HEK293T (cell line): ENCODE measurements at regions not wholly inside any gene's neighbourhood (a gene's known extent, or its start where the extent isn't known, plus 50 kb on each side); places are given as distances from the start of the nearest gene placed in this dataset.

Experiments
- CTCF ChIA-PET: fragments of 350-600 bp; formaldehyde crosslinking; extraction: SDS; loops from one replicate; lab custom pipeline; 2021; ENCODE audit warnings: antibody characterized with exemption, inconsistent platforms; lab: Yijun Ruan, JAX
- POLR2A ChIA-PET: fragments of 350-600 bp; formaldehyde crosslinking; extraction: SDS; loops from one replicate; lab custom pipeline; 2020; ENCODE audit warnings: antibody characterized with exemption, inconsistent platforms; lab: Yijun Ruan, JAX
- DNase-seq: peaks from one replicate; pipeline ENCODE4 v3.0.0; 2012; ENCODE audit warnings: mixed read lengths; ENCODE audit errors: extremely low spot score
- ARNT ChIP-seq: fragments of 450-650 bp; IDR thresholded peaks from 2 replicates; pipeline ENCODE4 v1.6.1; 2017; ENCODE audit warnings: mild to moderate bottlenecking
- BHLHE40 ChIP-seq: fragments of 450-650 bp; IDR thresholded peaks from 2 replicates; pipeline ENCODE4 v1.6.1; 2016; ENCODE audit warnings: mild to moderate bottlenecking, moderate library complexity, borderline replicate concordance
- CTBP1 ChIP-seq: fragments of 450-650 bp; IDR thresholded peaks from 2 replicates; pipeline ENCODE4 v1.6.1; 2016; ENCODE audit warnings: borderline replicate concordance
- ELF4 ChIP-seq: fragments of 450-650 bp; IDR thresholded peaks from 2 replicates; pipeline ENCODE4 v1.6.1; 2017; ENCODE audit warnings: antibody characterized with exemption
- FOXA1 ChIP-seq: fragments of 450-650 bp; IDR thresholded peaks from 2 replicates; pipeline ENCODE4 v1.6.1; 2016; ENCODE audit warnings: mild to moderate bottlenecking
- FOXK2 ChIP-seq: fragments of 450-650 bp; IDR thresholded peaks from 2 replicates; pipeline ENCODE4 v1.6.1; 2016; ENCODE audit warnings: mild to moderate bottlenecking
- FOXM1 ChIP-seq: fragments of 450-650 bp; IDR thresholded peaks from 2 replicates; pipeline ENCODE4 v1.6.1; 2017; ENCODE audit warnings: mild to moderate bottlenecking, borderline replicate concordance
- HDGF ChIP-seq: fragments of 450-650 bp; IDR thresholded peaks from 2 replicates; pipeline ENCODE4 v1.6.1; 2017; ENCODE audit warnings: antibody characterized with exemption, borderline replicate concordance
- L3MBTL2 ChIP-seq: fragments of 450-650 bp; conservative IDR thresholded peaks from 2 replicates; pipeline ENCODE4 v1.6.1; 2016; ENCODE audit warnings: mild to moderate bottlenecking
- LEF1 ChIP-seq: fragments of 450-650 bp; IDR thresholded peaks from 2 replicates; pipeline ENCODE4 v1.6.1; 2017; ENCODE audit warnings: mild to moderate bottlenecking, borderline replicate concordance
- NFRKB ChIP-seq: fragments of 450-650 bp; IDR thresholded peaks from 2 replicates; pipeline ENCODE4 v1.6.1; 2016; ENCODE audit warnings: mild to moderate bottlenecking, moderate library complexity
- PKNOX1 ChIP-seq: fragments of 450-650 bp; IDR thresholded peaks from 2 replicates; pipeline ENCODE4 v1.6.1; 2016
- SP1 ChIP-seq: fragments of 450-650 bp; IDR thresholded peaks from 2 replicates; pipeline ENCODE4 v1.6.1; 2017
- SUZ12 ChIP-seq: fragments of 450-650 bp; IDR thresholded peaks from 2 replicates; pipeline ENCODE4 v1.6.1; 2016; ENCODE audit warnings: mild to moderate bottlenecking
- TARDBP ChIP-seq: fragments of 450-650 bp; IDR thresholded peaks from 2 replicates; pipeline ENCODE4 v1.6.1; 2016
- ZNF384 ChIP-seq: fragments of 450-650 bp; IDR thresholded peaks from 2 replicates; pipeline ENCODE4 v1.6.1; 2016

DNA sequence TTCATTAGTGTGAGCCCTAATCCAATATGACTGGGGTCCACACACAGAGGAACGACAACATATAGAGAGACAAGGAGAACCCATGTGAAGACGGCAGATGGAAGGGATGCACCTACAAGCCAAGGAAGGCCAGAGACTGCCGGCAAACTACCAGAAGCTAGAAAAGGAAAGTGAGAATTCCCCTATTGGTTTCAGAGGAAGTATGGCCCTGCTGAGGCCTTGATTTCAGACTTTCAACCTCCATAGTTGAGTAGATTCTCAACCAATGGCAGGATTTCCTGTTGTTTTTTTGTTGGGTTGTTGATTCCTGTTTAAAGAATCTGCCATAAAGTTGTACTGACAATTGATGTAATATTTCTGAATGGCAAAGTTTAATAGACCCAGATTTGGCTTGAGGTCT, 241.5 kb downstream of the SATB2 start:
- POLR2A ChIA-PET = no interaction called here
- CTCF ChIA-PET = no interaction called here
- DNase-seq = no peak
- no peak for TF ChIP-seq FOXK2

GRCh38 chr2:199207011-199207410, 250.7 kb downstream of the SATB2 start:
- TF ChIP-seq NFRKB (no peak), L3MBTL2 (no peak), ELF4 (no peak), SP1 (no peak)
- POLR2A ChIA-PET = no interaction called here
- CTCF ChIA-PET = no interaction called here
- no peak for DNase-seq

GRCh38 chr2:199206536-199206935, 251.2 kb downstream of the SATB2 start:
- TF ChIP-seq ELF4 (no peak), TARDBP (no peak), NFRKB (no peak), FOXA1 (no peak), SP1 (no peak), L3MBTL2 (no peak), CTBP1 (no peak), LEF1 (no peak), FOXM1 (no peak)
- CTCF ChIA-PET = no interaction called here
- POLR2A ChIA-PET = no interaction called here
- no peak for DNase-seq

DNA sequence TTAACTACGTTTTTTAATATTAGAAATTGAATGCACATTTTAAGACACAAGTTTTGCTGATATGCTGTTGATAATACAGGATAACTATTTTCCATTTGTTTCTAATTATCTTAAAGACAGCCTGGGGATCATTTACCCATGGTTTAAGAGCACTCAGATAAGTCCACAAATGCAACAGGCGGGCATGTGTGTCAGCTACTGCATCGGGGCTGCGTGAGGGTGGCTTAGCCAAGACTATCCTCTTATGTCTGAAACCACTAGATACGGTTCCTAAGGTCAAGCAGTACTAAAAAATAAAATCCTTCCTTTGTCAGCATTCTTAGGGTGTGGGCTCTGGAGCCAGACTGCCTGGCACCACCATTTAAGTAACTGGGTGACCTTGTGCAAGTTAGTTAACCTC, 254.8 kb downstream of the SATB2 start:
- TF ChIP-seq ELF4 (no peak), PKNOX1 (no peak), CTBP1 (no peak), FOXM1 (no peak), LEF1 (no peak), FOXA1 (no peak), HDGF (no peak), L3MBTL2 (no peak), NFRKB (no peak), SUZ12 (no peak), SP1 (no peak), FOXK2 (no peak), ARNT (no peak), TARDBP (no peak), ZNF384 (no peak)
- ChIA-PET POLR2A (no interaction called here), CTCF (no interaction called here)
- DNase-seq = no peak

GRCh38 chr2:199201539-199201938, 256.2 kb downstream of the SATB2 start:
- CTCF ChIA-PET = no interaction called here
- TF ChIP-seq FOXM1 = no peak
- TF ChIP-seq ARNT = no peak
- no peak for TF ChIP-seq HDGF
- no peak for TF ChIP-seq PKNOX1
- TF ChIP-seq ELF4 = no peak
- no peak for TF ChIP-seq L3MBTL2
- no peak for TF ChIP-seq LEF1
- TF ChIP-seq FOXA1 = no peak
- POLR2A ChIA-PET = no interaction called here
- DNase-seq = no peak

GRCh38 chr2:199199797-199200196, 257.9 kb downstream of the SATB2 start:
- no peak for DNase-seq
- ChIA-PET POLR2A (no interaction called here), CTCF (no interaction called here)
- TF ChIP-seq FOXM1 (no peak), TARDBP (no peak), FOXK2 (no peak), ARNT (no peak), SUZ12 (no peak), ELF4 (no peak), HDGF (no peak), L3MBTL2 (no peak)

GRCh38 chr2:199197448-199197847, 260.3 kb downstream of the SATB2 start:
- TF ChIP-seq SUZ12 = no peak
- TF ChIP-seq PKNOX1 = no peak
- no peak for TF ChIP-seq ARNT
- no peak for TF ChIP-seq HDGF
- TF ChIP-seq FOXK2 = no peak
- no peak for TF ChIP-seq LEF1
- no peak for TF ChIP-seq ZNF384
- TF ChIP-seq TARDBP = no peak
- TF ChIP-seq CTBP1 = no peak
- TF ChIP-seq ELF4 = no peak
- no peak for TF ChIP-seq FOXM1
- TF ChIP-seq L3MBTL2 = no peak
- TF ChIP-seq SP1 = no peak
- no peak for TF ChIP-seq BHLHE40
- no peak for TF ChIP-seq FOXA1
- TF ChIP-seq NFRKB = no peak
- POLR2A ChIA-PET = no interaction called here
- CTCF ChIA-PET = no interaction called here
- DNase-seq = no peak
